ENCODE measurements at regions not wholly inside any gene's neighbourhood (a gene's known extent, or its start where the extent isn't known, plus 50 kb on each side); places are given as distances from the start of the nearest gene placed in this dataset.

DNA sequence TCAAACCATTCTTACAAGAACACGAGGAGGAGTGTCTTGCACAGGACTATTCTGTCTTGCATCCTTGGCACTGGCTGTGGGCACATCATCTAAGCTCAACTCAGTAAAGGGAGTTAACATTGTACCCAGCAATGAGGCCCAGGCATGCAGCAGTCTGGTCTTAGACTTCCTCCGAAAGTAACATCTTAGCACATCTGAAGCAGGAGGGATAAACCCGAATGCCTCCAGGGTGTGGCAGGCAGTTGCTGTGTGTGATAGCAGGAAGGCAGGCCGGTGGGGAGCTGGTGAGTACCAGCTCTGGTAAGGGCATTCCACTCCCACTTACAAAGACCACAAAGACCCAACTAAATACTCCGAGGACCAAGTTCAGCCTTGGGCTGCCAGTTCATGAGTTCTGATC is 206.3 kb downstream of the TSN start:
- TF ChIP-seq TAF1 (IDR thresholded peaks at IDR 0.05; ENCODE audit: borderline replicate concordance, insufficient read depth, low read length) (no peak), POLR2AphosphoS5 (IDR thresholded peaks at IDR 0.05; ENCODE audit: low read depth, low read length) (no peak), REST (IDR thresholded peaks at IDR 0.05; ENCODE audit: insufficient read depth in 1 of 2, low read depth in 2 of 2, low read length in 2 of 2) (no peak), SIN3A (IDR thresholded peaks at IDR 0.05; ENCODE audit: borderline replicate concordance, insufficient read depth, low read length) (no peak), FOXP2 (optimal IDR thresholded peaks at IDR 0.05; ENCODE audit: borderline replicate concordance, extremely low read depth, extremely low read length, insufficient read depth) (no peak)

All from PFSK-1 (cell line).